Activated CD4-positive, alpha-beta T cell treated with anti-CD3 and anti-CD28 coated beads, Interleukin-2, Interleukin-4, amounts not matched to agents 100 ng/mL and 50 ng/mL, durations not matched to agents 16 hours and 8 hours (primary cell): ENCODE measurements at regions not wholly inside any gene's neighbourhood (a gene's known extent, or its start where the extent isn't known, plus 50 kb on each side); places are given as distances from the start of the nearest gene placed in this dataset.

Source experiments
- DNase-seq: peaks from one replicate; pipeline ENCODE4 v3.0.0-alpha.2; 2020; ENCODE audit warnings: low spot score

- DNase-seq: no peak
These were observed 387.3 kb upstream of the B3GAT1 start for GRCh38 chr11:134799386-134799785.

GRCh38 chr11:134797411-134798089 lies 385.5 kb upstream of the B3GAT1 start:
- DNase-seq: no peak

GRCh38 chr11:134795017-134795416 lies 383.0 kb upstream of the B3GAT1 start:
- DNase-seq: no peak

- DNase-seq: no peak
These were observed 382.1 kb upstream of the B3GAT1 start for GRCh38 chr11:134794192-134794591.

- DNase-seq: no peak
These were observed 380.6 kb upstream of the B3GAT1 start for GRCh38 chr11:134792677-134793076.

GRCh38 chr11:134792044-134792443 lies 380.0 kb upstream of the B3GAT1 start:
- DNase-seq: no peak

- DNase-seq: no peak
These were observed 379.1 kb upstream of the B3GAT1 start for GRCh38 chr11:134791102-134791501.

GRCh38 chr11:134789104-134789503 lies 377.1 kb upstream of the B3GAT1 start:
- DNase-seq: no peak

- DNase-seq: no peak
These were observed 374.6 kb upstream of the B3GAT1 start for GRCh38 chr11:134786636-134787035.

GRCh38 chr11:134785660-134786284 lies 373.7 kb upstream of the B3GAT1 start:
- DNase-seq: no peak

GRCh38 chr11:134785059-134785458 lies 373.0 kb upstream of the B3GAT1 start:
- no peak for DNase-seq

GRCh38 chr11:134784568-134784967 lies 372.5 kb upstream of the B3GAT1 start:
- no peak for DNase-seq

- no peak for DNase-seq
These were observed 372.0 kb upstream of the B3GAT1 start for GRCh38 chr11:134784046-134784445.

- no peak for DNase-seq
These were observed 371.2 kb upstream of the B3GAT1 start for GRCh38 chr11:134783234-134783633.

- DNase-seq: no peak
These were observed 369.4 kb upstream of the B3GAT1 start for GRCh38 chr11:134781380-134781866.

- no peak for DNase-seq
These were observed 368.6 kb upstream of the B3GAT1 start for GRCh38 chr11:134780486-134781147.

- no peak for DNase-seq
These were observed 367.1 kb upstream of the B3GAT1 start for GRCh38 chr11:134779179-134779578.

GRCh38 chr11:134768463-134768862 lies 356.4 kb upstream of the B3GAT1 start:
- DNase-seq: no peak

- DNase-seq: no peak
These were observed 353.5 kb upstream of the B3GAT1 start for GRCh38 chr11:134765565-134765964.

- DNase-seq: no peak
These were observed 352.9 kb upstream of the B3GAT1 start for GRCh38 chr11:134764966-134765365.

GRCh38 chr11:134764367-134764766 lies 352.3 kb upstream of the B3GAT1 start:
- DNase-seq: no peak

- DNase-seq: no peak
These were observed 351.0 kb upstream of the B3GAT1 start for GRCh38 chr11:134763030-134763388.
